Brain microvascular endothelial cell (primary cell): ENCODE measurements at regions not wholly inside any gene's neighbourhood (a gene's known extent, or its start where the extent isn't known, plus 50 kb on each side); places are given as distances from the start of the nearest gene placed in this dataset.
A peak's percentile ranks its signal among the peaks of the same experiment; 100 is the strongest.
"Not testable (repeated sequence)": the region's sequence is repeated elsewhere in the genome, so short reads cannot be mapped to it uniquely, and the experiment has no call there.

Source experiments
- DNase-seq: peaks from one replicate; pipeline ENCODE4 v3.0.0-alpha.2; 2020
- H3K27ac ChIP-seq: fragments of 250-450 bp; sonication (Bioruptor Pico); 2 replicates; pipeline ENCODE4 v1.5.1; 2020; ENCODE audit warnings: mild to moderate bottlenecking, moderate library complexity
- H3K27me3 ChIP-seq: fragments of 250-450 bp; sonication (Bioruptor Pico); replicated peaks from 2 replicates; pipeline ENCODE4 v1.5.1; 2020; ENCODE audit warnings: mild to moderate bottlenecking
- H3K36me3 ChIP-seq: fragments of 250-450 bp; sonication (Bioruptor Pico); replicated peaks from 2 replicates; pipeline ENCODE4 v1.5.1; 2020; ENCODE audit warnings: mild to moderate bottlenecking
- H3K4me3 ChIP-seq: 2 replicates; pipeline ENCODE4 v1.5.1; 2011; ENCODE audit warnings: low read depth, mild to moderate bottlenecking, control low read depth, low read length, moderate library complexity
- CTCF ChIP-seq: IDR thresholded peaks from 2 replicates; pipeline ENCODE4 v1.5.1; 2011; ENCODE audit warnings: low read depth, mild to moderate bottlenecking, moderate library complexity, low read length, control low read depth, inconsistent platforms; ENCODE audit errors: missing control alignments
- in situ Hi-C: cut with HindIII; loops from 2 replicates; pipeline ENCODE4 v1.10.0; 2017; ENCODE audit warnings: low sequenced_read_pairs, low pct_ligation_motif_present

- Histone ChIP-seq H3K27me3 (no peaks in the 10 kb centered on the region), H3K4me3 (no peak overlapping the region), H3K27ac (no peak overlapping the region), H3K36me3 (no peaks in the 10 kb centered on the region)
- no peak for TF ChIP-seq CTCF
- in situ Hi-C loops = no loop called here
- no peak for DNase-seq
These were observed 147.4 kb downstream of the BLID start for GRCh38 chr11:121968638-121969037.

GRCh38 chr11:121967131-121967704, 148.8 kb downstream of the BLID start:
- in situ Hi-C loops = no loop called here
- no peak for DNase-seq
- Histone ChIP-seq H3K4me3 (no peak overlapping the region), H3K27me3 (no peaks in the 10 kb centered on the region), H3K36me3 (no peaks in the 10 kb centered on the region), H3K27ac (no peak overlapping the region)
- TF ChIP-seq CTCF = no peak

GRCh38 chr11:121965330-121965729, 150.7 kb downstream of the BLID start:
- no peak for TF ChIP-seq CTCF
- peak; percentile 79 for DNase-seq
- no peak overlapping the region for H3K4me3 ChIP-seq
- H3K27me3 ChIP-seq = no peaks in the 10 kb centered on the region
- peak overlapping the region; percentile 35 for H3K27ac ChIP-seq
- no peaks in the 10 kb centered on the region for H3K36me3 ChIP-seq
- in situ Hi-C loops = no loop called here

- no peaks in the 10 kb centered on the region for H3K36me3 ChIP-seq
- peak; percentile 19 for TF ChIP-seq CTCF
- no peak overlapping the region for H3K4me3 ChIP-seq
- no peaks in the 10 kb centered on the region for H3K27me3 ChIP-seq
- in situ Hi-C loops = loop anchor here (5.0 kb wide), 1 partner anchor 72 kb away; no protein-coding TSS in a partner anchor
- peak overlapping the region; percentile 35 for H3K27ac ChIP-seq
- peak; percentile 74 for DNase-seq
These were observed 151.4 kb downstream of the BLID start for GRCh38 chr11:121964591-121964990.

- in situ Hi-C loops = loop anchor here (5.0 kb wide), 1 partner anchor 72 kb away; no protein-coding TSS in a partner anchor
- not testable (repeated sequence) for H3K4me3 ChIP-seq, H3K27me3 ChIP-seq, H3K36me3 ChIP-seq, DNase-seq, H3K27ac ChIP-seq
These were observed 152.2 kb downstream of the BLID start for GRCh38 chr11:121963846-121964245.

- TF ChIP-seq CTCF = no peak
- H3K27ac ChIP-seq = no peak overlapping the region
These were observed 154.7 kb downstream of the BLID start for GRCh38 chr11:121961321-121961801.

More at GRCh38 chr11:121961321-121961801, 154.7 kb downstream of the BLID start:
- no peak for DNase-seq
- in situ Hi-C loops = loop anchor here (5.0 kb wide), 1 partner anchor 69 kb away; no protein-coding TSS in a partner anchor
- Histone ChIP-seq H3K36me3 (no peaks in the 10 kb centered on the region), H3K4me3 (no peak overlapping the region), H3K27me3 (no peaks in the 10 kb centered on the region)
